ENCODE measurements at regions not wholly inside any gene's neighbourhood (a gene's known extent, or its start where the extent isn't known, plus 50 kb on each side); places are given as distances from the start of the nearest gene placed in this dataset.

DNA sequence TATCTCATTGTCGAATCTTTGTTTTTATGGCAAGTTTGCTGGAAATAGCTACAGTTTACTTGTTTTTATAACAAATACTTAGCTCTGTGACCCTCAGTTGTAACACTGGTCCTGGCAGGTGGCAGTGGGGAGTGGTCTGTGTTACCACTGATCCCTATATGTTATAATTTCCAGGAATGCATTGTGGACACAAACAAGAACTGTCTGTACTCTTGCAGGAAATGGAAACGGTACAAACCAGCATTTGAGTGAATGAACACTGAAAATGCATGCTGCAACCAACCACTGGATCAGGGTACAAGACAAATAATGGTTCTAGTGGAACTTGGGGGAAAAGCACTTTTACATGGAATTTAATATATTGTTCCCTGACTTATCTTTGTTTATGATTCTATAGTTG lies 66.5 kb upstream of the PJA2 start:
- no peak for DNase-seq (ENCODE audit: low read depth)

DNA sequence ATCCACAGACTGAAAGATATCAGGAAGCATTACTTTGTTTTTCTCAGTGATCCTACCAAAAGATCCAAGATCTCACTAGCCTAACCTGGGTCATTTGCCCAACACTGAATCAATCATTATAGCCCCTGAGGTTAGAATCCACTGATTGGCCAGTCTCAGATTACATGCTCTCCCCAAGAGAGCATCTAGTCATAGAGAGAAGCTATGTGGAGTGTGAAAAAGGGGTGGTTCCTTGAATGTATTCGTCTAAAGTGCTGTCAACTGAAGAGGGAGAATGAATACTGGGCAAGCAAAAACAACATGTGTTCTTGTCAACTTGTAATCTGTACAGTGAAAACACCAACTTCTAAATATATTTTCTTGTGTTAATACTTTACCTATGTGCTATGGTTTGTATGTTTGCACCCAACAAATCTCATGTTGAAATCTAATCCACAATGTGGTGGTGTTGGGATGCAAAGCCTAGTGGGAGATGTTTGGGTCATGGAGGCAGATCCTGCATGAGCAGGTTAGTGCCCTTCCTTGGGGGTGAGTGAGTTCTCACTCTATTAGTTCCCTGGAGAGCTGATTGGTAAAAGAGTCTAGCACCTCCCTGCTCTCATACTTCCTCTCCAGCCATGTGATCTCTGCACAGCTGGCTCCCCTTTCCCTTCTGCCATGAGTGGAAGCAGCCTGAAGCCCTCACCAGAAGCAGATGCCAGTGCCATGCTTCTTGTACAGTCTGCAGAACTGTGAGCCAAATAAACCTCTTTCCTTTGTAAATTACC lies 60.3 kb upstream of the PJA2 start:
- no peak for DNase-seq (ENCODE audit: low read depth)

DNA sequence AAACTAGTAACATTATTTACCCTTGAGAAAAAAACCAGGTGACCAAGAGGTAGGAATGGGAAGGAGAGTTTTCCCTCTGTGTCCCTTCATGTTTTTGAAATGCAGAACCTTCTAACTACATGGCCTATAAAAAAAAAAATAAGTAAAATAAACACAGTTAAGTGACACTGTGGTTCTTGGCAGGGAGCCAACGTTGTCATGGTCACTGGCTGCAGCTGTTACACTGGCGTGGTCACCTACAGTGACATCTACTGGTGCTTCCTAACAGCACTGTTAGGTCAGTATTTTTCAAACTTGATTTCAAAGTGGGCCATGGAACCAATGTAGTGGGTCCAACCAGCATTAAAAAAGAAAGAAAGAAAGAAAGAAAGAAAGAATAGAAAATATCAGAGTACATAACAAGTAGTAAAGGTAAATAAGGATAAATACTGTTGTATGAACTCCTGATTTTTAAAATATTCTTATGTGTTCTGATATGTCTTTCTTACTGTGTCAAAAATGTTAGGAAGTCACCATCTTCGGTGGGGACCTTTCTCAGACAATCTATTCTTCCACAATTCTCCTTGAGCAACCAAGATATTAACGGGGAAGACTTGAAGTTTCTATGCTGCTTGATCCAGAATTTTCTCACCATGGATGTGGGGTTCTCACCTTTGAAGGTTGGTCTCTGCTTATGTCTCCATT lies 59.1 kb upstream of the PJA2 start:
- peak; percentile 74 for DNase-seq (ENCODE audit: low read depth)

DNA sequence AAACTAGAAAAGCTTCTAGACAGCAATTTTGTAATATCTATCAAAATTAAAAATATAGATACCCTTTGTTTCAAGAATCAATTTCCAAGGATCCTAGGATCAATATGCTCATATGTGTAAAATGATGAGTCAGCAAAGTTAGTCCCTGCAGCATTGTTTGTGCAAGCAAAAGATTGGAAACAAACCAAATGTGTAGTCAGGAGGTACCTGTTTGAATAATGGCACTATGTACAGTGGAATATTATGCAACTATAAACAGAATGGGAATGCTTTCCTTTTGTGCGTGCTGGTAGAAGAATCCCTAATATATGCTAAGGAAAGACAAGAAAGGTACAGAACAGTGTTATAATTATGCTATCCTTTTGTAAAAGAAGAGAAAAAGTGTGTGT lies 58.5 kb upstream of the PJA2 start:
- DNase-seq (ENCODE audit: low read depth): no peak

DNA sequence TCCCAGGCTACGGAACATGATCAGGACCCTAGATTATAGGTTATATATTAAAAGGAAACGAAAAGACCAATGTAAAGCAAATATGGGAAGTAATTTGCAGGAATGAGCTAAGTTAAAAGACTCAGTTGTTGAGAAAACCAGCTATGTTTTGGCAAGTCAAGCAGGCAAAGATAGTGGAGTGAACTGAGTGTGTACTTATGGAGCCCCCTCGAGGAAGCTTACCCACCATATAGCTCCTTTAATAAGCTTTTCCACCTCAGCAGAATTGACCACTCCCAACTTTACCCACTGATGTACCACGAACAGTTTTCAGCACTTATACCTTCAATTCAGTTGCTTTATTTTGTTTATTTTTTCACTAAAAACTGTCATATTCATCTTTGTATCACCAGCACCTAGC lies 57.3 kb upstream of the PJA2 start:
- no peak for DNase-seq (ENCODE audit: low read depth)
